ENCODE measurements at regions not wholly inside any gene's neighbourhood (a gene's known extent, or its start where the extent isn't known, plus 50 kb on each side); places are given as distances from the start of the nearest gene placed in this dataset.

- H3K4me3 ChIP-seq (ENCODE audit: low read depth, low read length) = no peak overlapping the region
- no peak for DNase-seq (ENCODE audit: low read depth)
- no peak for TF ChIP-seq CTCF (conservative IDR thresholded peaks at IDR 0.05; ENCODE audit: low read depth, low read length)
Observed at GRCh38 chr5:98593418-98593817, 180.0 kb upstream of the RGMB start.

GRCh38 chr5:98594098-98594497 is 179.4 kb upstream of the RGMB start:
- H3K4me3 ChIP-seq (ENCODE audit: low read depth, low read length) = no peak overlapping the region
- TF ChIP-seq CTCF (conservative IDR thresholded peaks at IDR 0.05; ENCODE audit: low read depth, low read length) = no peak
- no peak for DNase-seq (ENCODE audit: low read depth)

- TF ChIP-seq CTCF (conservative IDR thresholded peaks at IDR 0.05; ENCODE audit: low read depth, low read length) = no peak
Observed at GRCh38 chr5:98599016-98599415, 174.4 kb upstream of the RGMB start.

DNA sequence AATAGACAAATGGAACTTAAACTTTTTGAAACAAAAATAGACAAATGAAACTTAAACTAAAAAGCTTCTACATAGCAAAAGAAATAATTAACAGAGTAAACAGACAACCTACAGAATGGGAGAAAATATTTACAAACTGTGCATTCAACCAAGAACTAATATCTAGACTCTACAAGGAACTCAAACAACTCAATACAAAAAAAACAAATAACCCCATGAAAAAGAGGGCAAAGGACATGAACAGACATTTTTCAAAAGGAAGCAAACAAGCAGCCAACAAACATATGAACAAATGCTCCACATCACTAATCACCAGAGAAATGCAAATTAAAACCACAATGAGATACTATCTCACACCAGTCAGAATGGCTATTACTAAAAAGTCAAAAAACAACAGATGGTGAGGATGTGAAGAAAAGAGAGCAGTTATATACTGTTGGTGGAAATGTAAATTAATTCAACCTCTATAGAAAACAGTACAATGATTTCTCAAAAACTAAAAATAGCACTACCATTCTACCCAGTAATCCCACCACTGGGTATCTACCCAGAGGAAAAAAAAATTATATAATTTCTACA is 170.8 kb upstream of the RGMB start:
- no peak for DNase-seq (ENCODE audit: low read depth)
- H3K4me3 ChIP-seq (ENCODE audit: low read depth, low read length) = no peak overlapping the region
- TF ChIP-seq CTCF (conservative IDR thresholded peaks at IDR 0.05; ENCODE audit: low read depth, low read length) = no peak

More at GRCh38 chr5:98599016-98599415, 174.4 kb upstream of the RGMB start:
- H3K4me3 ChIP-seq (ENCODE audit: low read depth, low read length) = no peak overlapping the region
- DNase-seq (ENCODE audit: low read depth) = no peak

- no peak for DNase-seq (ENCODE audit: low read depth)
- no peak overlapping the region for H3K4me3 ChIP-seq (ENCODE audit: low read depth, low read length)
- TF ChIP-seq CTCF (conservative IDR thresholded peaks at IDR 0.05; ENCODE audit: low read depth, low read length) = no peak
Observed at GRCh38 chr5:98603456-98603855, 170.0 kb upstream of the RGMB start.

DNA sequence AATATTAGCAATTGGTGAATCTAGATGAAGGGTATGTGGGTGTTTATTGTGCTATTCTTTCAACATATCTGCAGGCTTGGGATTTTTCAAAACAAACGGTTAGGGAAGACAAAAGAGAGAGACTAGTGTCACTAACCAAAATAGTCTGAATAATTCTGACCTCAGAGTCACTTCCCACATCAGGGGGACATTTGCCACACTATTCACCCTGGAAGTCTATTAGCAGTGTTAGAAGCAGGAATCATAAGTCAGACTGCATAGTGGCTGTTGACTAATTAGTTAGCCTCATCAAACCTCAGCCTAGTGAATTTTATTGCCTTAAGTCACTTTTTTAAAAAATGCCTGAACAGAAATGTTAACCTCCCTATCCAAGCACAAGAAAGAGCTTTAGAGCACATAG is 169.2 kb upstream of the RGMB start:
- H3K4me3 ChIP-seq (ENCODE audit: low read depth, low read length) = no peak overlapping the region
- DNase-seq (ENCODE audit: low read depth) = no peak
- TF ChIP-seq CTCF (conservative IDR thresholded peaks at IDR 0.05; ENCODE audit: low read depth, low read length) = no peak

GRCh38 chr5:98604721-98605425 is 168.6 kb upstream of the RGMB start:
- no peak for DNase-seq (ENCODE audit: low read depth)
- no peak overlapping the region for H3K4me3 ChIP-seq (ENCODE audit: low read depth, low read length)
- TF ChIP-seq CTCF (conservative IDR thresholded peaks at IDR 0.05; ENCODE audit: low read depth, low read length) = no peak
